ENCODE measurements at regions not wholly inside any gene's neighbourhood (a gene's known extent, or its start where the extent isn't known, plus 50 kb on each side); places are given as distances from the start of the nearest gene placed in this dataset.

DNA sequence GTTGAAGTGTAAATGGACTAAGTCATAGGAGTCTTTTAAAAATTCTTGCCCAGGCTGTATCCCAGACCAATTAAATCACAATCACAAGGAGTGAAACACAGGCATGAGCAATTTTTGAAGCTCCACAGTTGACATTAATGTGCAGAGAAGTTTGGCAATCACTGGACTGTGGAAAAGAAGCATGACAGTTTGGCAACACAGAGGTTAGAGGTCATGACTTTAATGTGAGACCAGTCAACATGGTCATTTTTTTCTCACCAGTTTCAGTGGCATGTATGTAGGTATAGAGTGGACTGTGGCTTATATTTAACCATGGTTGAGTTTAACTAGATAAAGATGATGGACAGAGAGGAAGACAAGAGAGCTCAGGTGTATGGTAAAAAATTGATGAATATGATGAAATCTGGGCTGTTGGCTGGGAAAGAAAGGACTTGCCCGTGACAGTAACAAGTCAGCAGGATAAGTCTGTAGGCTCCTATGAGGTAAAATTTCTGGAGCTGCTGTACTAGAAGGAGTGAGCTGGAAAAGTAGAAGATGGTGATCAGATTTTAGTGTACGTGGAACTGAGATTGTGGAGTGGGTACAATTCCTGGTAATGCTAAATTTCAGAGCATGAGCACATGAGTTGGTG lies 432.2 kb upstream of the GHITM start:
- no peak overlapping the region for H3K4me3 ChIP-seq (replicated peaks; ENCODE audit: low read depth, low read length)
- H3K27me3 ChIP-seq (replicated peaks; ENCODE audit: control insufficient read depth, insufficient read depth, low read length): no peaks in the 10 kb centered on the region
- H3K36me3 ChIP-seq (ENCODE audit: control insufficient read depth, insufficient read depth, low read length): no peaks in the 10 kb centered on the region
- no peak for DNase-seq (ENCODE audit: extremely low read depth, insufficient read length)
- TF ChIP-seq, protein P1, sequence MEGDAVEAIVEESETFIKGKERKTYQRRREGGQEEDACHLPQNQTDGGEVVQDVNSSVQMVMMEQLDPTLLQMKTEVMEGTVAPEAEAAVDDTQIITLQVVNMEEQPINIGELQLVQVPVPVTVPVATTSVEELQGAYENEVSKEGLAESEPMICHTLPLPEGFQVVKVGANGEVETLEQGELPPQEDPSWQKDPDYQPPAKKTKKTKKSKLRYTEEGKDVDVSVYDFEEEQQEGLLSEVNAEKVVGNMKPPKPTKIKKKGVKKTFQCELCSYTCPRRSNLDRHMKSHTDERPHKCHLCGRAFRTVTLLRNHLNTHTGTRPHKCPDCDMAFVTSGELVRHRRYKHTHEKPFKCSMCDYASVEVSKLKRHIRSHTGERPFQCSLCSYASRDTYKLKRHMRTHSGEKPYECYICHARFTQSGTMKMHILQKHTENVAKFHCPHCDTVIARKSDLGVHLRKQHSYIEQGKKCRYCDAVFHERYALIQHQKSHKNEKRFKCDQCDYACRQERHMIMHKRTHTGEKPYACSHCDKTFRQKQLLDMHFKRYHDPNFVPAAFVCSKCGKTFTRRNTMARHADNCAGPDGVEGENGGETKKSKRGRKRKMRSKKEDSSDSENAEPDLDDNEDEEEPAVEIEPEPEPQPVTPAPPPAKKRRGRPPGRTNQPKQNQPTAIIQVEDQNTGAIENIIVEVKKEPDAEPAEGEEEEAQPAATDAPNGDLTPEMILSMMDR (IDR thresholded peaks at IDR 0.05; ENCODE audit: insufficient read depth, low read length, poor library complexity, severe bottlenecking): no peak

DNA sequence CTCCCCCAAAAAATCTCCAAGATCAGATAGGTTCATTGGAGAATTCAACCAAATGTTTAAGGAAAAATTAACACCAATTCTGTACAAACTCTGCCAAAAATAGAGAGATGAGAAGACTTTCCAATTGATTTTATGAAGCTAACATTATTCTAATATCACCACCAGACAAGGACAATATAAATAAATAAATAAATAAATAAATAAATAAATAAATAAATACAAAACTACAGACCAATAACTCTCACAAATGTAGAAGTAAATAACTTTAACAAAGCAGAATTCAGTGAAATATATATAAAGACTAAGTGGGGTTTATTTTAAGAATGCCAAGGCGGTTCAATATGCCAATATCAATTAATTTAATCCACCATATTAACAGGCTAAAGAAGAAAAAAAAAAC lies 425.9 kb upstream of the GHITM start:
- TF ChIP-seq, protein P1 (IDR thresholded peaks at IDR 0.05; ENCODE audit: insufficient read depth, low read length, poor library complexity, severe bottlenecking): no peak
- H3K36me3 ChIP-seq (ENCODE audit: control insufficient read depth, insufficient read depth, low read length): no peaks in the 10 kb centered on the region
- no peaks in the 10 kb centered on the region for H3K27me3 ChIP-seq (replicated peaks; ENCODE audit: control insufficient read depth, insufficient read depth, low read length)
- no peak overlapping the region for H3K4me3 ChIP-seq (replicated peaks; ENCODE audit: low read depth, low read length)
- DNase-seq (ENCODE audit: extremely low read depth, insufficient read length): no peak

DNA sequence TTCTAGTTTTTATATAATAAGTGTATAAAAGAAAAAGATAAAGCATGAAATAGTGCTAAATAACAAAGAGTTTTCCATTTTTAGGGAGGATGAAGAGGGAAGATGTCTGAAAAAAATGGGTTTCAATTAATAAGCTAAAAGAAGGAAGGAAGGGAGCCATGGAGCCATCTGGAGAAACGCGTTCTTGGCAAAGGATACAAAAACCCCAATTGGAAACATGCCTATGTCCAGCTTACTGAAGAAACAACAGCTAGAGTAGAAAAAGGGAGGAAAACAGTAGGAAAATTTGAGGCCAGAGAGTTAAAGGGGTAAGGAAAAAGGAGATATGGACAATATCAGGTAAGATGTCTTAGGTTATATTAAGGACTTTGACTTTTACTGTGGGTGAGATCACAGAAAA lies 416.2 kb upstream of the GHITM start:
- no peak for DNase-seq (ENCODE audit: extremely low read depth, insufficient read length)
- TF ChIP-seq, protein P1 (IDR thresholded peaks at IDR 0.05; ENCODE audit: insufficient read depth, low read length, poor library complexity, severe bottlenecking): no peak
- Histone ChIP-seq H3K4me3 (replicated peaks; ENCODE audit: low read depth, low read length) (no peak overlapping the region), H3K27me3 (replicated peaks; ENCODE audit: control insufficient read depth, insufficient read depth, low read length) (no peaks in the 10 kb centered on the region), H3K36me3 (ENCODE audit: control insufficient read depth, insufficient read depth, low read length) (no peaks in the 10 kb centered on the region)

DNA sequence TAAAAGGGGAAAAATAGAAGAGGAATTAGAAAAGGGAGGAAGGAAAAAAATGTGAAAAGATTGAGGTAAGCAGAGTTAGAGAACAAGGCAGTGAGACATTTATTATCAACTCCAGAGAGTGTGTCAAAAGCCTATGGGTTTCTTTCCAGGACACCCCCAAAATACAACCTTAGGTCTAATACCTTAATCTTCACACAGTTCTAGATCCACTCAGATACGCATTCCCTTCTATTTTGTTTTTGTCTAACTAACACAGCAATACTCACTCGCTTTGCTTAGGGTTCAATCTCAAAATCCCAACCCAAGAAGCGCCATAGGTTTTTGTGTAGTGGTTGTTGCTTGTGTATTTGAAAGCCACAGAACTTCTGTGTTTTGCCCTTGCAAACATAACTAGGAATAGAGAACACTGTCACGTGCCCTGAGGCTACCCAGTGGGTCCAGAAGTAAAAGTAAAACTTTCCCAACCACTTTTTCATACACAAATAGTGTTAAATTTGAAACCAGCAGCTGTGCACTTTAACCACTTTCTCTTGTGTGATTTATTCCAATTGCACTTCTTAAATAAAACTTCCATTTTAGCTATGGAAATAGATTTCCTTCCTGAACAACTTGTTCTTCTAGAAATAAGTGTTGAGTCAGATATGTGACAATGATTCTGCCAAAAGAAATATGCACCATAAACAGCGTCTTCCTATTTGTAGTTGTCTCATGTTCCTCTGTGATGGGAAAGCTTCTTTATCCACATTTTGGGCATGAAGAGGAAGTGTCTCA lies 414.7 kb upstream of the GHITM start:
- Histone ChIP-seq H3K27me3 (replicated peaks; ENCODE audit: control insufficient read depth, insufficient read depth, low read length) (no peaks in the 10 kb centered on the region), H3K4me3 (replicated peaks; ENCODE audit: low read depth, low read length) (no peak overlapping the region; the same call in 1 of the 2 replicates), H3K36me3 (ENCODE audit: control insufficient read depth, insufficient read depth, low read length) (no peaks in the 10 kb centered on the region)
- TF ChIP-seq, protein P1 (IDR thresholded peaks at IDR 0.05; ENCODE audit: insufficient read depth, low read length, poor library complexity, severe bottlenecking): no peak
- DNase-seq (ENCODE audit: extremely low read depth, insufficient read length): peak; percentile 18

DNA sequence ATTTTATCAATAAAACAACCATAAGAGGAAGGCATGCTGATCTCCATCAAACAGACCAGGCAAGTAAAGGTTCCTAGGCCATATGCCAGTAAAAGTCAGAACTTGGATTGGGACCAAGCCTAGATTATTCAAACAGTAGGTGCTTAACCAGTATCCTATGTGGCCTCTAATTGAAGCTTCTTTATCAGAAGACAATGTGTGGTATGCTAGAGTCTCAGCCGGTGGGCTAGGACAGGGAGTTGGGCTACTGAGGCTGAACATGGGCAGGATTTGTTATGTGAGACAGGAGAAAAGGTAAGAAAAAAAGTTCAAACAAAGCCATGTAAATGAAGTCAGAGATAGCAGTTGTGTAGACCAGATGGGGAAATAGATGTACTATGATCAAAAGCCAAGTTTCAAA lies 413.7 kb upstream of the GHITM start:
- H3K36me3 ChIP-seq (ENCODE audit: control insufficient read depth, insufficient read depth, low read length): no peaks in the 10 kb centered on the region
- H3K4me3 ChIP-seq (replicated peaks; ENCODE audit: low read depth, low read length): no peak overlapping the region
- TF ChIP-seq, protein P1 (IDR thresholded peaks at IDR 0.05; ENCODE audit: insufficient read depth, low read length, poor library complexity, severe bottlenecking): no peak
- DNase-seq (ENCODE audit: extremely low read depth, insufficient read length): no peak
- no peaks in the 10 kb centered on the region for H3K27me3 ChIP-seq (replicated peaks; ENCODE audit: control insufficient read depth, insufficient read depth, low read length)

Measured in GM06990 (cell line).